H9 (cell line): ENCODE measurements at regions not wholly inside any gene's neighbourhood (a gene's known extent, or its start where the extent isn't known, plus 50 kb on each side); places are given as distances from the start of the nearest gene placed in this dataset.

Experiments used
- DNase-seq: peaks from one replicate; pipeline ENCODE4 v3.0.0-alpha.2; 2017
- H2AFZ ChIP-seq: one replicate; pipeline ENCODE4 v1.6.1; 2013; ENCODE audit warnings: mild to moderate bottlenecking, low read length, control low read depth, moderate library complexity
- H2AK5ac ChIP-seq: 2 replicates; pipeline ENCODE4 v1.6.1; 2013; ENCODE audit warnings: low read length, control low read depth, mixed read lengths; ENCODE audit not compliant: insufficient read length
- H2BK120ac ChIP-seq: one replicate; pipeline ENCODE4 v1.6.1; 2013; ENCODE audit warnings: low read depth, mild to moderate bottlenecking, low read length, control low read depth, inconsistent platforms; ENCODE audit not compliant: poor library complexity, severe bottlenecking
- H2BK12ac ChIP-seq: 2 replicates; pipeline ENCODE4 v1.6.1; 2013; ENCODE audit warnings: low read length, control low read depth, mixed read lengths, low read depth; ENCODE audit not compliant: insufficient read length
- H2BK15ac ChIP-seq: 2 replicates; pipeline ENCODE4 v1.6.1; 2013; ENCODE audit warnings: low read depth, low read length, control low read depth
- H2BK20ac ChIP-seq: one replicate; pipeline ENCODE4 v1.6.1; 2013; ENCODE audit warnings: low read depth, mild to moderate bottlenecking, low read length, control low read depth, inconsistent platforms; ENCODE audit not compliant: poor library complexity, severe bottlenecking
- H2BK5ac ChIP-seq: 2 replicates; pipeline ENCODE4 v1.6.1; 2013; ENCODE audit warnings: low read length, control low read depth, mixed read lengths; ENCODE audit not compliant: insufficient read length
- H3K14ac ChIP-seq: 2 replicates; pipeline ENCODE4 v1.6.1; 2013; ENCODE audit warnings: low read length, control low read depth; ENCODE audit not compliant: insufficient read depth
- H3K18ac ChIP-seq: 2 replicates; pipeline ENCODE4 v1.6.1; 2013; ENCODE audit warnings: low read depth, mild to moderate bottlenecking, mixed read lengths, low read length, control low read depth; ENCODE audit not compliant: insufficient read length
- H3K23ac ChIP-seq: 2 replicates; pipeline ENCODE4 v1.6.1; 2013; ENCODE audit warnings: low read length, control low read depth, mixed read lengths, low read depth; ENCODE audit not compliant: insufficient read length
- H3K23me2 ChIP-seq: 2 replicates; pipeline ENCODE4 v1.6.1; 2013; ENCODE audit warnings: low read depth, mild to moderate bottlenecking, mixed read lengths, low read length, control low read depth; ENCODE audit not compliant: insufficient read length, poor library complexity, severe bottlenecking
- H3K27ac ChIP-seq: 2 replicates; pipeline ENCODE4 v1.5.1; 2013; ENCODE audit warnings: low read length, control low read depth, mixed read lengths, low read depth; ENCODE audit not compliant: insufficient read length
- H3K27me3 ChIP-seq: 2 replicates; pipeline ENCODE4 v1.6.1; 2013; ENCODE audit warnings: low read length, control low read depth, inconsistent platforms; ENCODE audit not compliant: insufficient read depth
- H3K4ac ChIP-seq: 2 replicates; pipeline ENCODE4 v1.6.1; 2013; ENCODE audit warnings: low read depth, mild to moderate bottlenecking, control low read depth, inconsistent platforms, low read length, moderate library complexity
- H3K4me1 ChIP-seq: 2 replicates; pipeline ENCODE4 v1.6.1; 2013; ENCODE audit warnings: low read length, control low read depth, inconsistent platforms; ENCODE audit not compliant: insufficient read depth
- H3K4me2 ChIP-seq: 2 replicates; pipeline ENCODE4 v1.6.1; 2013; ENCODE audit warnings: low read length, control low read depth, mixed read lengths; ENCODE audit not compliant: insufficient read length, insufficient read depth
- H3K56ac ChIP-seq: 2 replicates; pipeline ENCODE4 v1.6.1; 2013; ENCODE audit warnings: low read depth, mild to moderate bottlenecking, mixed read lengths, low read length, control low read depth; ENCODE audit not compliant: insufficient read length
- H3K79me1 ChIP-seq: 2 replicates; pipeline ENCODE4 v1.6.1; 2013; ENCODE audit warnings: low read depth, mild to moderate bottlenecking, moderate library complexity, low read length, control low read depth, inconsistent platforms; ENCODE audit not compliant: insufficient read depth, poor library complexity, severe bottlenecking
- H3K79me2 ChIP-seq: 2 replicates; pipeline ENCODE4 v1.6.1; 2013; ENCODE audit warnings: low read length, control low read depth, inconsistent platforms; ENCODE audit not compliant: insufficient read depth
- H3K9ac ChIP-seq: 2 replicates; pipeline ENCODE4 v1.6.1; 2013; ENCODE audit warnings: low read length, control low read depth, mixed read lengths; ENCODE audit not compliant: insufficient read length; ENCODE audit errors: extremely low read depth
- H3K9me3 ChIP-seq: one replicate; pipeline ENCODE4 v1.6.1; 2013; ENCODE audit warnings: low read depth, low read length, inconsistent platforms; ENCODE audit not compliant: control insufficient read depth
- H3T11ph ChIP-seq: one replicate; pipeline ENCODE4 v1.6.1; 2013; ENCODE audit warnings: mild to moderate bottlenecking, low read length, control low read depth, inconsistent platforms
- H4K20me1 ChIP-seq: one replicate; pipeline ENCODE4 v1.6.1; 2013; ENCODE audit not compliant: control insufficient read depth, insufficient read length, insufficient read depth
- H4K5ac ChIP-seq: 2 replicates; pipeline ENCODE4 v1.6.1; 2013; ENCODE audit warnings: low read depth, mild to moderate bottlenecking, mixed read lengths, low read length, control low read depth; ENCODE audit not compliant: insufficient read length
- H4K8ac ChIP-seq: replicated peaks from 2 replicates; pipeline ENCODE4 v1.6.1; 2013; ENCODE audit warnings: low read length, control low read depth, mixed read lengths, low read depth; ENCODE audit not compliant: insufficient read length
- H4K91ac ChIP-seq: 2 replicates; pipeline ENCODE4 v1.6.1; 2013; ENCODE audit warnings: low read depth, mild to moderate bottlenecking, moderate library complexity, mixed read lengths, low read length, control low read depth; ENCODE audit not compliant: insufficient read length
- H3K27ac Mint-ChIP-seq, 3 experiments: 2 replicates in 2 of 3; 3 replicates in 1 of 3; pipeline ENCODE4 v1.8.0; 2020 to 2021; ENCODE audit warnings: mixed read lengths in 3 of 3, mild to moderate bottlenecking in 1 of 3, moderate library complexity in 1 of 3
- H3K27me3 Mint-ChIP-seq: 2 replicates; pipeline ENCODE4 v1.8.0; 2021; ENCODE audit warnings: low read depth, mild to moderate bottlenecking, moderate library complexity, mixed read lengths
- H3K36me3 Mint-ChIP-seq, 3 experiments: 2 replicates in 2 of 3; 3 replicates in 1 of 3; pipeline ENCODE4 v1.8.0; 2020 to 2021; ENCODE audit warnings: low read depth in 3 of 3, mixed read lengths in 3 of 3; ENCODE audit not compliant: insufficient read depth in 1 of 3
- H3K4me1 Mint-ChIP-seq, 2 experiments: 2 replicates each; pipeline ENCODE4 v1.8.0; 2020; ENCODE audit warnings: mixed read lengths in 2 of 2
- H3K4me3 Mint-ChIP-seq, 2 experiments: 2 replicates in 1 of 2; 3 replicates in 1 of 2; pipeline ENCODE4 v1.8.0; 2020 to 2021; ENCODE audit warnings: mild to moderate bottlenecking in 2 of 2, mixed read lengths in 2 of 2, moderate library complexity in 1 of 2
- H3K9me3 Mint-ChIP-seq, 2 experiments: 2 replicates in 1 of 2; 3 replicates in 1 of 2; pipeline ENCODE4 v1.8.0; 2020; ENCODE audit warnings: mild to moderate bottlenecking in 2 of 2, mixed read lengths in 2 of 2, moderate library complexity in 1 of 2
- CTCF ChIP-seq: fragments of 200-600 bp; sonication (generic); conservative IDR thresholded peaks from 3 replicates; pipeline ENCODE4 v1.8.0; 2021; ENCODE audit warnings: antibody characterized with exemption, mild to moderate bottlenecking
- WGBS: extraction: QIAGEN DNeasy Blood & Tissue Kit; methylation state at CpG from one replicate; pipeline ENCODE4 v1.1.7; 2013; ENCODE audit warnings: missing lambda C conversion rate, low lambda C conversion rate, mixed read lengths; ENCODE audit not compliant: insufficient read length; ENCODE audit errors: extremely low coverage; 5-methylcytosine and 5-hydroxymethylcytosine counted together

GRCh38 chr1:30049748-30050296 lies 673.6 kb downstream of the MATN1 start:
- Histone ChIP-seq H4K5ac (no peak overlapping the region), H3K27me3 (no peaks in the 10 kb centered on the region), H3K18ac (no peak overlapping the region), H3K79me2 (no peaks in the 10 kb centered on the region), H3K27ac (no peak overlapping the region), H3K4me1 (peaks cover 5% of the 10 kb centered on the region; the same call in 1 of the 2 replicates), H2BK20ac (no peak overlapping the region), H3T11ph (no peak overlapping the region), H4K91ac (no peak overlapping the region), H3K9ac (no peak overlapping the region), H2AK5ac (no peak overlapping the region), H2BK120ac (no peak overlapping the region), H2AFZ (no peak overlapping the region), H3K9me3 (no peaks in the 10 kb centered on the region), H3K79me1 (no peaks in the 10 kb centered on the region), H3K23ac (no peak overlapping the region), H3K23me2 (no peaks in the 10 kb centered on the region), H2BK5ac (no peak overlapping the region), H2BK12ac (no peak overlapping the region), H4K8ac (no peak overlapping the region), H3K4ac (no peak overlapping the region), H3K14ac (no peak overlapping the region), H3K56ac (no peak overlapping the region), H4K20me1 (no peaks in the 10 kb centered on the region), H2BK15ac (no peak overlapping the region), H3K4me2 (no peak overlapping the region)
- no peaks in the 10 kb centered on the region for H3K27me3 Mint-ChIP-seq
- no peak for TF ChIP-seq CTCF
- H3K9me3 Mint-ChIP-seq = no peaks in the 10 kb centered on the region
- peak overlapping the region in 1 of 3 experiments; percentile 80; a peak in 1 of 7 replicates for H3K27ac Mint-ChIP-seq
- H3K36me3 Mint-ChIP-seq = no peaks in the 10 kb centered on the region
- DNase-seq = peak; percentile 8
- no peak overlapping the region for H3K4me3 Mint-ChIP-seq
- no CpG with 5 or more reads among the region's 4 CpGs for WGBS
- peaks cover 29 to 35% of the 10 kb centered on the region in 2 experiments for H3K4me1 Mint-ChIP-seq
